ENCODE measurements at regions not wholly inside any gene's neighbourhood (a gene's known extent, or its start where the extent isn't known, plus 50 kb on each side); places are given as distances from the start of the nearest gene placed in this dataset.

GRCh38 chr18:3395466-3395865, 54.5 kb upstream of the TGIF1 start:
- POLR2A ChIA-PET (ENCODE audit: partially characterized antibody) = no interaction called here
- intact Hi-C loops (cut with micrococcal nuclease) = no loop called here
- Mint-ChIP-seq H3K4me3 (no peak overlapping the region), H3K27me3 (peaks cover 3 to 4% of the 10 kb centered on the region in 2 donors), H3K4me1 (no peaks in the 10 kb centered on the region), H3K9me3 (peaks cover 0 to 24% (median 15%) of the 10 kb centered on the region in 8 donors), H3K36me3 (peaks cover 0 to 8% of the 10 kb centered on the region in 2 donors), H3K27ac (no peak overlapping the region)
- Histone ChIP-seq H3K27ac (ENCODE audit: low read depth, low read length) (no peak overlapping the region), H3K27me3 (ENCODE audit: insufficient read depth, low read length) (no peaks in the 10 kb centered on the region), H3K4me1 (ENCODE audit: insufficient read depth, low read length) (no peaks in the 10 kb centered on the region), H3K9me3 (ENCODE audit: control insufficient read depth in 1 of 2, low read length in 2 of 2) (no peaks in the 10 kb centered on the region), H3K4me3 (ENCODE audit: low read length in 2 of 2) (no peak overlapping the region), H3K36me3 (ENCODE audit: insufficient read depth, low read length) (no peaks in the 10 kb centered on the region)
- DNase-seq = no peak
- CTCF ChIA-PET (ENCODE audit: partially characterized antibody) = no interaction called here

DNA sequence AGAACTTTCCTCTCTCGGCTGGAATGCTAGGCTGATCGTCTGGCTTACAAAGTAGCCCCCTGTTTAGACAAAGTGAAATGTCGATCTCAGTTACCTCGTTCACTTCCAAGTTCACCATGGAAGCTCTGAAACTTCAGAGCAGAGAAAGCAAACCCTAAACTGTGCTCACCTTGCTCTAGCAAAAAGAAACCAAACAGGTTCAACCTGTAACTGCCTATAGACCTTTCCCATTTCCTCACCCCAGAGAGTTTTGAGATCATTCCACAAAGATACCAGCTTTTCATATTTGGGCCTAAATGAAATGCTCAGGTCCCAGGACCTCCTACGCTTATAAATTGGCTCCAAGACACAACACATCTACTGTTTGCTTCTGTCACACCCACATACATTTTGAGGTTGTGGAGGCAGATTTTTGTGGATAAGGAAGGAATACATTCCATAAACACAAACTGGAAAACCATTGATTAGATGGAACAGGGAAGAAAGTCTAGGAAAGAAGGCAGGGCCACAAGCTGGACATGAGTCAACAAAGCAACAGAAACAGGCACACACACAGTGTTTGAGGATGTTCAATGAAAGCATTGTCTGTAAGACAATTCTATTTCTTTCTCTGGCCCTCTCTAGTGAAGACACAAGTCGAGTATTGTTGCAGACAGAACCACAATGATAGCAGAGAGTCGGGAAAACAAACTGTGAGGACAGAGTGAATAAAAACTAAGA, 52.8 kb upstream of the TGIF1 start:
- Histone ChIP-seq H3K36me3 (ENCODE audit: insufficient read depth, low read length) (no peaks in the 10 kb centered on the region), H3K27me3 (ENCODE audit: insufficient read depth, low read length) (no peaks in the 10 kb centered on the region), H3K27ac (ENCODE audit: low read depth, low read length) (no peak overlapping the region), H3K4me3 (ENCODE audit: low read length in 2 of 2) (no peak overlapping the region), H3K9me3 (ENCODE audit: control insufficient read depth in 1 of 2, low read length in 2 of 2) (no peaks in the 10 kb centered on the region), H3K4me1 (ENCODE audit: insufficient read depth, low read length) (no peaks in the 10 kb centered on the region)
- Mint-ChIP-seq H3K9me3 (peaks cover 0 to 23% (median 13%) of the 10 kb centered on the region in 8 donors), H3K4me3 (no peak overlapping the region), H3K4me1 (peaks cover 0 to 2% (median 0%) of the 10 kb centered on the region in 4 donors), H3K36me3 (peaks cover 0 to 5% of the 10 kb centered on the region in 2 donors), H3K27me3 (peaks cover 3 to 4% of the 10 kb centered on the region in 2 donors), H3K27ac (no peak overlapping the region)
- DNase-seq = no peak
- intact Hi-C loops (cut with micrococcal nuclease) = no loop called here
- CTCF ChIA-PET (ENCODE audit: partially characterized antibody) = interaction anchor here (1.2 to 2.3 kb wide), 3 partner anchors 10 to 269 kb away, joined by 3 to 6 read pairs (median 4); no protein-coding TSS in a partner anchor
- POLR2A ChIA-PET (ENCODE audit: partially characterized antibody) = interaction anchor here (1.0 kb wide), 1 partner anchor 197 kb away, joined by 3 read pairs; no protein-coding TSS in a partner anchor

GRCh38 chr18:3397786-3398185, 52.2 kb upstream of the TGIF1 start:
- H3K4me1 ChIP-seq (ENCODE audit: insufficient read depth, low read length) = peaks cover 1% of the 10 kb centered on the region
- DNase-seq = no peak
- Mint-ChIP-seq H3K4me1 (peaks cover under 1 to 3% (median 2%) of the 10 kb centered on the region in 4 donors), H3K4me3 (no peak overlapping the region), H3K27me3 (peaks cover 3 to 4% of the 10 kb centered on the region in 2 donors), H3K36me3 (peaks cover 0 to 5% of the 10 kb centered on the region in 2 donors), H3K27ac (no peak overlapping the region), H3K9me3 (peaks cover 0 to 23% (median 13%) of the 10 kb centered on the region in 8 donors)
- ChIA-PET POLR2A (ENCODE audit: partially characterized antibody) (interaction anchor here (1.0 kb wide), 1 partner anchor 197 kb away, joined by 3 read pairs; no protein-coding TSS in a partner anchor), CTCF (ENCODE audit: partially characterized antibody) (interaction anchor here (1.2 to 2.3 kb wide), 4 partner anchors 10 to 268 kb away, joined by 3 to 6 read pairs (median 4); no protein-coding TSS in a partner anchor)
- H3K4me3 ChIP-seq (ENCODE audit: low read length in 2 of 2) = no peak overlapping the region
- H3K27ac ChIP-seq (ENCODE audit: low read depth, low read length) = no peak overlapping the region
- intact Hi-C loops (cut with micrococcal nuclease) = no loop called here
- H3K36me3 ChIP-seq (ENCODE audit: insufficient read depth, low read length) = no peaks in the 10 kb centered on the region
- H3K9me3 ChIP-seq (ENCODE audit: control insufficient read depth in 1 of 2, low read length in 2 of 2) = no peaks in the 10 kb centered on the region
- H3K27me3 ChIP-seq (ENCODE audit: insufficient read depth, low read length) = no peaks in the 10 kb centered on the region

Data from CD4-positive, alpha-beta memory T cell (primary cell).